HepG2 (cell line): ENCODE measurements at regions not wholly inside any gene's neighbourhood (a gene's known extent, or its start where the extent isn't known, plus 50 kb on each side); places are given as distances from the start of the nearest gene placed in this dataset.
A peak's percentile ranks its signal among the peaks of the same experiment; 100 is the strongest.

Source experiments
- CAMTA2 ChIP-seq: sonication (generic); formaldehyde crosslinking; IDR thresholded peaks from 2 replicates; pipeline ENCODE4 v1.4.0; 2020; ENCODE audit warnings: mild to moderate bottlenecking, missing genetic modification reagents, borderline replicate concordance
- MTF1 ChIP-seq: sonication (generic); formaldehyde crosslinking; IDR thresholded peaks from 2 replicates; pipeline ENCODE4 v1.5.0; 2020; ENCODE audit warnings: missing genetic modification reagents
- NBN ChIP-seq: fragments of 450-650 bp; conservative IDR thresholded peaks from 2 replicates; pipeline ENCODE4 v1.6.1; 2017
- PAXIP1 ChIP-seq: sonication (generic); formaldehyde crosslinking; conservative IDR thresholded peaks from 2 replicates; pipeline ENCODE4 v1.4.0; 2020; ENCODE audit warnings: mild to moderate bottlenecking, missing genetic modification reagents, moderate library complexity
- POLR2G ChIP-seq: fragments of 200-400 bp; formaldehyde crosslinking; IDR thresholded peaks from 2 replicates; pipeline ENCODE4 v1.6.1; 2018; ENCODE audit warnings: mild to moderate bottlenecking, low read depth, low read length, moderate library complexity
- RAD21 ChIP-seq: fragments of 450-650 bp; formaldehyde crosslinking; IDR thresholded peaks from 2 replicates; pipeline ENCODE4 v1.5.0; 2020; ENCODE audit warnings: mild to moderate bottlenecking
- RARA ChIP-seq: IDR thresholded peaks from 2 replicates; pipeline ENCODE4 v1.6.1; 2016; ENCODE audit warnings: missing genetic modification reagents, missing compliant biosample characterization
- SALL1 ChIP-seq: sonication (generic); formaldehyde crosslinking; IDR thresholded peaks from 2 replicates; pipeline ENCODE4 v1.8.0; 2022; ENCODE audit warnings: mild to moderate bottlenecking, missing genetic modification reagents
- SAP130 ChIP-seq: IDR thresholded peaks from 2 replicates; pipeline ENCODE4 v1.6.1; 2016; ENCODE audit warnings: low read depth
- SOX5 ChIP-seq: IDR thresholded peaks from 2 replicates; pipeline ENCODE4 v1.6.1; 2016; ENCODE audit warnings: borderline replicate concordance
- ZNF121 ChIP-seq: sonication (generic); formaldehyde crosslinking; IDR thresholded peaks from 2 replicates; pipeline ENCODE4 v1.5.0; 2020; ENCODE audit warnings: mild to moderate bottlenecking, missing genetic modification reagents
- ZNF354B ChIP-seq: sonication (generic); formaldehyde crosslinking; IDR thresholded peaks from 2 replicates; pipeline ENCODE4 v1.8.0; 2022; ENCODE audit warnings: mild to moderate bottlenecking, missing genetic modification reagents
- ZNF547 ChIP-seq: sonication (generic); formaldehyde crosslinking; IDR thresholded peaks from 2 replicates; pipeline ENCODE4 v1.5.1; 2020; ENCODE audit warnings: mild to moderate bottlenecking, missing genetic modification reagents
- ZSCAN22 ChIP-seq: sonication (generic); formaldehyde crosslinking; IDR thresholded peaks from 2 replicates; pipeline ENCODE4 v1.4.0; 2020; ENCODE audit warnings: mild to moderate bottlenecking, missing genetic modification reagents
- TF ChIP-seq, protein P1 (sequence below): sonication (generic); formaldehyde crosslinking; IDR thresholded peaks from 2 replicates; pipeline ENCODE4 v1.5.1; 2020; ENCODE audit warnings: mild to moderate bottlenecking, missing genetic modification reagents, borderline replicate concordance
- TF ChIP-seq, protein P2 (sequence below): IDR thresholded peaks from 2 replicates; pipeline ENCODE4 v1.6.1; 2016; ENCODE audit warnings: missing biosample characterization, missing genetic modification reagents, low read depth
- TF ChIP-seq, protein P3 (sequence below): sonication (generic); formaldehyde crosslinking; IDR thresholded peaks from 2 replicates; pipeline ENCODE4 v1.4.0; 2020; ENCODE audit warnings: low read depth, missing genetic modification reagents
- TF ChIP-seq, protein P4 (sequence below): sonication (generic); formaldehyde crosslinking; IDR thresholded peaks from 2 replicates; pipeline ENCODE4 v1.4.0; 2020; ENCODE audit warnings: missing genetic modification reagents, borderline replicate concordance

DNA sequence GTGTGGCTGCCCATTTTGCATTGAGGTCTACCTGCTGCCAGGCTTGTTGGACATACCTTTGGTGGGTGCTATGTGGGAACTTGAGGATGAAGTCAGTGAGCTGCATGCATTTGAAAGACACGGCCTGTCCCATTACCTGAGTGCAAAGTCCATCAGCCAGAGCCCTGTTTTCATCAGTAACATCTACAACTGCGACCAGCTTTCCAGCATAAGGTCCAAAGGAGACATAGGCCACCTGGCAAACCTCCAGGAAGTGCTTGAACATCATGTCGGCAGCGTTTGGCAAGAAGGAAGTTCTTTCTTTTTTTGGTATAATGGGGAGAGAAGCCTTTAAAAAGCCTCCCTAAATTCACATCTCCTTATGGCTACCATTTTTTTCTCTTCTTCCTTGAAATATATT is 143.1 kb downstream of the FAM161A start (continued):
- peak; percentile 49; the same call in 1 of the 2 replicates for TF ChIP-seq PAXIP1
- TF ChIP-seq, protein P1, sequence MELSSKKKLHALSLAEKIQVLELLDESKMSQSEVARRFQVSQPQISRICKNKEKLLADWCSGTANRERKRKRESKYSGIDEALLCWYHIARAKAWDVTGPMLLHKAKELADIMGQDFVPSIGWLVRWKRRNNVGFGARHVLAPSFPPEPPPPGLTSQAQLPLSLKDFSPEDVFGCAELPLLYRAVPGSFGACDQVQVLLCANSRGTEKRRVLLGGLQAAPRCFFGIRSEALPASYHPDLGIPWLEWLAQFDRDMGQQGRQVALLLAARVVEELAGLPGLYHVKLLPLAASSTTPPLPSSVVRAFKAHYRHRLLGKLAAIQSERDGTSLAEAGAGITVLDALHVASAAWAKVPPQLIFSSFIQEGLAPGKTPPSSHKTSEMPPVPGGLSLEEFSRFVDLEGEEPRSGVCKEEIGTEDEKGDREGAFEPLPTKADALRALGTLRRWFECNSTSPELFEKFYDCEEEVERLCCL (CRISPR knock-in tag): no peak
- no peak for TF ChIP-seq CAMTA2 (CRISPR knock-in tag)
- no peak for TF ChIP-seq ZNF121 (CRISPR knock-in tag)
- TF ChIP-seq, protein P2, sequence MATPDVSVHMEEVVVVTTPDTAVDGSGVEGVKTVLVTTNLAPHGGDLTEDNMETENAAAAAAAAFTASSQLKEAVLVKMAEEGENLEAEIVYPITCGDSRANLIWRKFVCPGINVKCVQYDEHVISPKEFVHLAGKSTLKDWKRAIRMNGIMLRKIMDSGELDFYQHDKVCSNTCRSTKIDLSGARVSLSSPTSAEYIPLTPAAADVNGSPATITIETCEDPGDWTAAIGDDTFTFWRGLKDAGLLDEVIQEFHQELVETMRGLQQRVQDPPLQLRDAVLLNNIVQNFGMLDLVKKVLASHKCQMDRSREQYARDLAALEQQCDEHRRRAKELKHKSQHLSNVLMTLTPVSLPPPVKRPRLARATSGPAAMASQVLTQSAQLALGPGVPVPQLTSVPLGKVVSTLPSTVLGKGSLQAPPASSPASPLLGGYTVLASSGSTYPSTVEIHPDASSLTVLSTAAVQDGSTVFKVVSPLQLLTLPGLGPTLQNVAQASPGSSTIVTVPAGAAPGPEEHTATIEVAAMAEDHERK (CRISPR knock-in tag): no peak
- peak; percentile 46; the same call in 1 of the 2 replicates for TF ChIP-seq RARA (CRISPR knock-in tag)
- TF ChIP-seq, protein P3, sequence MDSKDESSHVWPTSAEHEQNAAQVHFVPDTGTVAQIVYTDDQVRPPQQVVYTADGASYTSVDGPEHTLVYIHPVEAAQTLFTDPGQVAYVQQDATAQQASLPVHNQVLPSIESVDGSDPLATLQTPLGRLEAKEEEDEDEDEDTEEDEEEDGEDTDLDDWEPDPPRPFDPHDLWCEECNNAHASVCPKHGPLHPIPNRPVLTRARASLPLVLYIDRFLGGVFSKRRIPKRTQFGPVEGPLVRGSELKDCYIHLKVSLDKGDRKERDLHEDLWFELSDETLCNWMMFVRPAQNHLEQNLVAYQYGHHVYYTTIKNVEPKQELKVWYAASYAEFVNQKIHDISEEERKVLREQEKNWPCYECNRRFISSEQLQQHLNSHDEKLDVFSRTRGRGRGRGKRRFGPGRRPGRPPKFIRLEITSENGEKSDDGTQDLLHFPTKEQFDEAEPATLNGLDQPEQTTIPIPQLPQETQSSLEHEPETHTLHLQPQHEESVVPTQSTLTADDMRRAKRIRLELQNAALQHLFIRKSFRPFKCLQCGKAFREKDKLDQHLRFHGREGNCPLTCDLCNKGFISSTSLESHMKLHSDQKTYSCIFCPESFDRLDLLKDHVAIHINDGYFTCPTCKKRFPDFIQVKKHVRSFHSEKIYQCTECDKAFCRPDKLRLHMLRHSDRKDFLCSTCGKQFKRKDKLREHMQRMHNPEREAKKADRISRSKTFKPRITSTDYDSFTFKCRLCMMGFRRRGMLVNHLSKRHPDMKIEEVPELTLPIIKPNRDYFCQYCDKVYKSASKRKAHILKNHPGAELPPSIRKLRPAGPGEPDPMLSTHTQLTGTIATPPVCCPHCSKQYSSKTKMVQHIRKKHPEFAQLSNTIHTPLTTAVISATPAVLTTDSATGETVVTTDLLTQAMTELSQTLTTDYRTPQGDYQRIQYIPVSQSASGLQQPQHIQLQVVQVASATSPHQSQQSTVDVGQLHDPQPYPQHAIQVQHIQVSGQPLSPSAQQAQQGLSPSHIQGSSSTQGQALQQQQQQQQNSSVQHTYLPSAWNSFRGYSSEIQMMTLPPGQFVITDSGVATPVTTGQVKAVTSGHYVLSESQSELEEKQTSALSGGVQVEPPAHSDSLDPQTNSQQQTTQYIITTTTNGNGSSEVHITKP (CRISPR knock-in tag): 0 out of 2 replicates have a peak, but pooled peaks have one; percentile 25
- peak; percentile 65 for TF ChIP-seq SALL1
- TF ChIP-seq POLR2G: no peak
- no peak for TF ChIP-seq ZSCAN22 (CRISPR knock-in tag)
- peak; percentile 37; the same call in 1 of the 2 replicates for TF ChIP-seq SOX5 (CRISPR knock-in tag)
- TF ChIP-seq ZNF354B: no peak
- no peak for TF ChIP-seq ZNF547 (CRISPR knock-in tag)
- TF ChIP-seq NBN: no peak
- TF ChIP-seq RAD21: 0 out of 2 replicates have a peak, but pooled peaks have one; percentile 14
- TF ChIP-seq, protein P4, sequence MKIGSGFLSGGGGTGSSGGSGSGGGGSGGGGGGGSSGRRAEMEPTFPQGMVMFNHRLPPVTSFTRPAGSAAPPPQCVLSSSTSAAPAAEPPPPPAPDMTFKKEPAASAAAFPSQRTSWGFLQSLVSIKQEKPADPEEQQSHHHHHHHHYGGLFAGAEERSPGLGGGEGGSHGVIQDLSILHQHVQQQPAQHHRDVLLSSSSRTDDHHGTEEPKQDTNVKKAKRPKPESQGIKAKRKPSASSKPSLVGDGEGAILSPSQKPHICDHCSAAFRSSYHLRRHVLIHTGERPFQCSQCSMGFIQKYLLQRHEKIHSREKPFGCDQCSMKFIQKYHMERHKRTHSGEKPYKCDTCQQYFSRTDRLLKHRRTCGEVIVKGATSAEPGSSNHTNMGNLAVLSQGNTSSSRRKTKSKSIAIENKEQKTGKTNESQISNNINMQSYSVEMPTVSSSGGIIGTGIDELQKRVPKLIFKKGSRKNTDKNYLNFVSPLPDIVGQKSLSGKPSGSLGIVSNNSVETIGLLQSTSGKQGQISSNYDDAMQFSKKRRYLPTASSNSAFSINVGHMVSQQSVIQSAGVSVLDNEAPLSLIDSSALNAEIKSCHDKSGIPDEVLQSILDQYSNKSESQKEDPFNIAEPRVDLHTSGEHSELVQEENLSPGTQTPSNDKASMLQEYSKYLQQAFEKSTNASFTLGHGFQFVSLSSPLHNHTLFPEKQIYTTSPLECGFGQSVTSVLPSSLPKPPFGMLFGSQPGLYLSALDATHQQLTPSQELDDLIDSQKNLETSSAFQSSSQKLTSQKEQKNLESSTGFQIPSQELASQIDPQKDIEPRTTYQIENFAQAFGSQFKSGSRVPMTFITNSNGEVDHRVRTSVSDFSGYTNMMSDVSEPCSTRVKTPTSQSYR: peak; percentile 19; the same call in 1 of the 2 replicates
- TF ChIP-seq SAP130 (CRISPR knock-in tag): 0 out of 2 replicates have a peak, but pooled peaks have one; percentile 15
- TF ChIP-seq MTF1 (CRISPR knock-in tag): no peak
